GM18517 (cell line): ENCODE measurements at regions not wholly inside any gene's neighbourhood (a gene's known extent, or its start where the extent isn't known, plus 50 kb on each side); places are given as distances from the start of the nearest gene placed in this dataset.

Source experiments
- ATAC-seq: cut with Tn5 transposase; IDR thresholded peaks from one replicate; pipeline ENCODE4 v1.9.1; 2021; ENCODE audit warnings: mild to moderate bottlenecking, moderate library complexity; ENCODE audit not compliant: unreplicated experiment

DNA sequence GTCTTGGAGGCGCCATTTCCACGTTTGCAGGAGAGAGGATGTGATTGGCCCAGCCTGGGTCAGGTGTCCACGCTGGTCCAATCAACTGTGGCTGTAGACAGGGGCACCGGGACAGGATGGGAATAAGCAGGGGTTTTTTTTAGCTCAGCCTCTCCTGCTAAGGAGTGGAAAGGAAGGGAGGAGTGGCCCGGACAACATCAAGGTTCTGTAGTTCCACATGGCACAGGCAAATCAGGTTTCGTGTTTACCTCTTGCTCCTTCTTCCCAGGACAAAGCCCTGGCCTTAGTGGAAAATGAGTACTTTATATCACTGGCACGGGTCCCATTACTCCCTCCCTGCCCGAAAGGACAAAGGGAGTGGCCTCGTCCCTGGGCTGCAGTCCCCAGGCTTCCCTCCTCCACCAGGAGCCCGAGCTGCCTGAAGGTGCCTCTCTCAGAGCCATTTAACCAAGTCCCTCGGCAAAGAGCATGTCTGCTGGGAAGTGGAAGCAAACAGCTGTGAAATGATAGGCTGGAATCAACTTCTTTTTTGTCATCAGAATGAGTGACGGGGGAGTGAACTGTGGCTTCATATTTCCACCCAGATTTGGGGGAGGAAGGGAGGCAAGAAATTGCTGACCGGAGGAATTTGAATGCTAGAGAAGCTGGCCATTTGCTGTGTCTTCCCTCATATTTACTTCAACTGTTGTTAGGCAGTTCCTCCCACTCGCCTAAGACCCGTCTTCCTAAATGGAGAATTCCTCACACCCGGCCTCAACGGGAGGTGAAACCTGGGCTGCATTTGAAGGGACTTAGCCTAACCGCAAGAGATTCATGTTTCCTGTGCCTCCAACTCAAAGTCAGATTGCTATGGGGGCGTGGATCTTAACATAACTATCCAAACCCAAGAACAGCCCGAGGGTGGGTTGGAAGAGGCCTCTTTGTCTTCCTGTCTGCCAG, 84.9 kb upstream of the SLC44A3 start:
- no peak for ATAC-seq

DNA sequence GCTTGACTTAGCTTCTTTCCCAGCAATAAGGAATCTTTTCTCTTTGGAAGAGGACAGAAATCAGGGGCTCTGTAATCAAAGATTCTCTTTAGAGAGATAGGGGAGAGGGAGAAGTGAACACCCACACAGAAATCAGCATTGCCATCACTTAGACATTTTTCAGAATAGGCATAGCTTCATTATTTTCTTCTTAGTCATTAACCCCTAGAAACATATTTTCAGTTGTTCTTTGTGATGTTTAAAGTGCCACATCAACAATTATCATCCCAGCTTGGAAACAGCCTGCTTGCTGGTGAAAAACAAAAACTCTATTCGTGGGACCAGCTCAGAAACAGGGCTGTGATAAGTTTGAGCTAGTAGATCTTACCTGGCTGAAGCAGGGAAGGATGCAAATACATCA, 88.3 kb upstream of the SLC44A3 start:
- ATAC-seq, result no peak

- ATAC-seq, result no peak
Observed at GRCh38 chr1:94730450-94730849, 89.7 kb upstream of the SLC44A3 start.

DNA sequence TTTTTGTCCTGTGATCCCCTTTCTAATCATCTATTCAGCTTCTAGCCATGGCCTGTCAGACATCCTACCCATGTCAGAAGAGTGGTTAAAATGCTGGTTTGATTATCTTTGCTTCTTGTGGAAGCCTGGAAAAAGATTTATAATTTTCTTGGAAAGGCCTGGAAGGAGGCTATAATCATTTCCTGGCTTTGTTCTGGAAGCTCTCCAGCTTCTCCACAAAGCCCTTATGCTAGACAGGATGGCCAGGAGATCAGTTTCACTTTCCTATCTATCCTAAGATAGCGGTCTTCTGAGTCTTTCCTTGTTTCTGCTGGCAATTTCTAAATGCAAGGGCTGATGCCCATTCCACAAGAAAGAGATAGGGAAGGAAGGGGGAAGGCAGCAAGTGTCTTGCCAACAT, 90.9 kb upstream of the SLC44A3 start:
- ATAC-seq, result no peak

DNA sequence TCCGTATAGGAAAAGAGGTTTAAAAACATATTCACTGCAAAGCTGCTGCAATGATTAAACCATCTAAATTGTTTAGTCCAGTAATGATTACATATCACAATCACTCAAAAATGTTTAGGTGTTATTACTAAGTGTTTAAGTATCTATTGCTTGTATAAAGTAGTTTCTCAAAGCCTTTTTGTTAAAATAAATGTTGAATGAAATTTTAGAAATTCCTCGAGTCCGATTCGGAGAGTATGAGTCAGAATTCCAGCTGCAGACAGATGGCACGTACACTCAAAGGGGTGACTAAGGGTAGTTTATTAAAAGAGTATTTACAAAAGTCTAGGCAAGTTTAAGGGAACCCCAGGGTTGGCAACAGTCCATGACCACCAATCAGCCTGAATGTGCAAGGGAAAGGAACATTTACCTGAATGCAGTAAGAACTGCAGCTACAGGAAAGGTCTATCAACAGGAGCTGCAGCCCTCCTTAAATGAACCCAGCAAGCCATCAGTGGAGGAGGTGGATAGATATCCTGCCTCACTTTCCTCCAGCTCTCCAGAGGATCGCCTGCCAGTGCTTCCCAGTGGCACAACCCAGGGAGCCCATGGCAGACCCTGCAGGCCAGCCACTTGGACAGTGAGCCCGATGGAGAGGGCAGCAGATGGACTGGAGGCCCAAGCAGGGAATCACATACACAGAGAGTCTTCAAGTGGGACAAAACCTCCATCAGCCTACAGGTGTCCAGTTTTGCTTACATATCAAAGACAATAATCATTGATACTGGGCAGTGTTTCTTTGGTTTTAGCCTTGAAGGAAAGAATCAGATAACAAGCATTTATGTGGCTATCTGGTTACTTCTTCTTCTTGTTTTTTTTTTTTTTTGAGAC, 92.1 kb upstream of the SLC44A3 start:
- ATAC-seq, result no peak

- no peak for ATAC-seq
Observed at GRCh38 chr1:94726981-94727685, 93.0 kb upstream of the SLC44A3 start.

DNA sequence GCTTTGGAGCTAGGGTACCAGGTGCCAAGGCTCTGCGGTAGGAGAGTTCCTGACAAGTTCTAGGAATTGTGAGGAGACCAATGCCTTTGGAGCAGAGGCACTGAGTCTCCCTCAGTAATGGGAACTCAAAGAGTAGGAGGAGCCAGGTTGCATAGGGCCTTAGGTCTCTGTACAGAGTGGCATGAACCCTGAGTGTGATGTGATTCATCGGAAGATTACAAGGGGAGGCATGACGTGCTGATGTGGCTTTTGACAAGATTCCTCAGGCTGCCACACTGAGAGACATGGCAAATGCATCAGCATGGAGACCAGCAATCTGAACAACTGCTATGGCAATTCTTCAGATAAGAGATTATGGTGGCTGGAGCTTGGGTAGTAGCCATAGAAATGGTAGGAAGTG, 94.6 kb upstream of the SLC44A3 start:
- no peak for ATAC-seq

- ATAC-seq, result no peak
Observed at GRCh38 chr1:94723894-94724293, 96.3 kb upstream of the SLC44A3 start.

DNA sequence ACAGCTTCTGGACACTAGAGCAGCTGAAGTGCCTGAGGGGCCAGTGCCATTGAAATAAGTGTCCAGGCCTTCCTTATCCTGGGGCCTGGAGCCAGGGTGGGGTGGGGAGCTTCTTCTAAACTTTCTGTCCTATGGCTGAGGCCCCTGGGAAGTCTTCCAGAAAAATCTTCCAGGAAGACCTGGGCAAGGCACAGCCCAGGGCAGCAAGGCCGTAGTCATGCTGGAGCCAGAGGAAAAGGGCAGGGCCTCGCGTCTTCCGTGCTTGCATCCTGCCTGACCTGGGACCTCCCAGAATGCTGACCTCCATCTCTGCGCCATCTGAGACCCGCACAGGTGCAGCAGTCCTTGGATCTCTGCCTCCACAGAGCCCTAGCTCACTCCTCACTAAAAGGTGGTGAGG, 96.7 kb upstream of the SLC44A3 start:
- no peak for ATAC-seq

GRCh38 chr1:94722181-94722580, 98.0 kb upstream of the SLC44A3 start:
- no peak for ATAC-seq

- ATAC-seq, result peak; percentile 41
Observed at GRCh38 chr1:94721240-94721639, 98.9 kb upstream of the SLC44A3 start.

DNA sequence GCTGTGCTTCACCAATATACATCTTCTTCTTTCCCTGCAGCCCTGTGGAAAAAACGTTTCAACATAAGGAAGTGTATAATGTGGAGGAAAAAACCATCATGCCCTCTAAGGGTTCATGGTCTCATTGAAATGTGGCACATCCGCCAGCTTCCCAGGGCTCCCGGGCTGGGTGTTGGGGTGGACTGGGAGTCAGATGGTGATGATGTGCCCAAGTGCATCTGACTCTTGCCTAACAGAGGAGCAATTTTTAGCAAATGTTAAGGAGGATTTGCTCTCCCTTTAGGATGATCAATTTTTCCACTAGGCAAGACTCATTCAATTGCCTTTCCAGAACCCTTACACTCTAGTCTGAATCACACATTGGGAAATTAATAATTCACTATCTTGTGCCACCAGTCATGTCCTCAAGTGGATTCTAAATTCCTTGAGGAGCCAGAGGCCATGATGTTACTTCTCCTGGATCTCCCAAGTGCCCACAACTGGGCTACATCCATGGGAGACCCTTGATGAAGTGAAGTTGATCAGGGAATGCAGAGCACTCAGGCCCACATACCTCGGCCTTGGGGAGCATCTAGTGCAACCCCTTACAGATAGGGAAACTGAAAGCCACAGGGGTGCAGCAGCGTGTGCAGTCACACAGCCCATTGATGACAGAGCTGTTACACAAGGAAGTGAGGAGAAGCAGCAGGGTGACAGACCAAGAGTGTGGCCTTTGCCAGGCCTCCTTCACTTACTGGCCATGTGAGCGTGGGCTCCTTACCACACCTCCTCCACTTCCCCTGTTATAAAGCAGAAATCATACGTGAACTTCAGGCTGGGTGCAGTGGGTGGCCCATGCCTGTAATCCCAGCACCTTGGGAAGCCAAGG, 100.0 kb upstream of the SLC44A3 start:
- peak; percentile 98 for ATAC-seq

- ATAC-seq, result no peak
Observed at GRCh38 chr1:94716965-94717364, 103.2 kb upstream of the SLC44A3 start.

DNA sequence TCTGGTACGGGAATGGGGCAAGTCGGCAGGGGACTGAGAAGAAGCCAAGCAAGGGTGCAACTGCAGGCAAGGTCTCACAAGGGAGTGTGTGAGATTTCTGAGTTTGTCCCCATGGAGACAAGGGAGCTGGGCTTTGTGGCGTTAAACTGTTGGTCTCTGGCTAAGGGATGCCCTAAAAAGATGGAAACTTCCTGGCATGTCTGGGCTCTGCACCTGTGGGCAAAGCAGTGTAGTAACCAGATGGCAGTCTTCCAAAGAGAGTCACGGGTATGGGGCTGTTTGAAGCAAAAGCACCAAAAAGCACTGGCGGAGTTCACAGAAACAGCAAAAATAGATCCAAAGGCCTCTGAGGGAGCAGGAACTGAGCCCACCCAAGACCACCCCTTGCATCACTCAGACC, 104.8 kb upstream of the SLC44A3 start:
- no peak for ATAC-seq

DNA sequence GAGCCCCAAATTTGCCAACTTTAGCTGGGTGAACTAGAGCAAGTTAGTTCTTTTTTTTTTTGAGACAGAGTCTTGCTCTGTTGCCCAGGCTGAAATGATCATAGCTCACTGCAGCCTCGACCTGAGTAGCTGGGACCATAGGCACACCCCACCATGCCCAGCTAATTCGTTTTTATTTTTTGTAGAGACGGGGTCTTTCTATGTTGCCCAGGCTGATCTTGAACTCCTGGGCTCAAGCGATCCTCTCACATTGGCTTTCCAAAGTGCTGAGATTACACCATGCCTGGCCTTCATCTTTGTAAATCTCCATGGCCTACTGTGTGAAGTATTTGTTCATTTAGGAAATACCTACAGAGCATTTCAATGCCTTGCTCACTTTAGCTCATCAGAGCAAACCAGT, 105.6 kb upstream of the SLC44A3 start:
- no peak for ATAC-seq

DNA sequence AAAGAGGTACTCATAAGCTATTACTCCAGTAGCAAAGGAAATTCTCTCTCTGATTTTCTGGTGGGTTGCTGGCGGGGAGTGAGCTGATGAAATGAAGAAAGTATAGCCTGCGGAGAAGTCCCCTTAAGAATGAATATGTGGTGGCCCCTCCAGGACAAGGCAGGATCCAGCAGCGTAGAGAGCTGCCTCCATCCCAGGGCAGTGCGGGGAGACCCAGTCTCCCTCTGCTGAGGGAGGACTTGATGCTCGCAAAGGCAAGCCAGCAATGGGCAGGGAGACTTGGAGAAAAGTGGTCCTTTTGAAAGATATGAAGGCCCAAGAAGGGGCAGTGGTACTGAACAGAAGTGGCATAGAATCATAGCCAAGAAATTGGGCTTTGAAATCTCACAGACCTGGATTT, 106.0 kb upstream of the SLC44A3 start:
- no peak for ATAC-seq

- ATAC-seq, result peak; percentile 57
Observed at GRCh38 chr1:94713472-94714141, 106.5 kb upstream of the SLC44A3 start.

GRCh38 chr1:94709891-94710581, 110.1 kb upstream of the SLC44A3 start:
- no peak for ATAC-seq

DNA sequence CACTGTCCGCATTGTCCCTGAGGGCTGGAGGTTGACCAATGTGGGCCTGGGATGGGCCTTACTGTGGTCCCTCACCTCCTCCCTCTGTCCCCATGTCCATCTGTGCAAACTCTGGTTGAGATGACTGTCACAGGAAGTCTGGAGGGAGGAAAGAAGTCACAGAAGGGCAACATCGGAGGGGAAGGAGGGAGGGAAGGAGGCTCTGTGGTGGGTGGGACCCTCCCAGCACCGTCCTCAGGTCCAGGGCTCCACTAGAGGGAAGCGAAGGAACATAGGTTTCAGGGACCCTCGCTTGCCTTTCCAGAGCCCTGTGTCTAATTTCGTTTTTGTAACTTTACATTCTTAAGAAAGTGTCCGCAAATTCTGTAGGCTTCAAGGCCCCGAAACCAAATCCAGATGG, 111.3 kb upstream of the SLC44A3 start:
- no peak for ATAC-seq
